BE2C (cell line): ENCODE measurements at regions not wholly inside any gene's neighbourhood (a gene's known extent, or its start where the extent isn't known, plus 50 kb on each side); places are given as distances from the start of the nearest gene placed in this dataset.

Experiments
- DNase-seq: peaks from one replicate; pipeline ENCODE4 v3.0.0-alpha.2; 2020
- H3K27me3 ChIP-seq: fragments of 250-450 bp; sonication (Bioruptor Pico); 2 replicates; pipeline ENCODE4 v1.5.1; 2020; ENCODE audit warnings: mild to moderate bottlenecking
- H3K36me3 ChIP-seq: fragments of 250-450 bp; sonication (Bioruptor Pico); 2 replicates; pipeline ENCODE4 v1.5.1; 2020; ENCODE audit warnings: mild to moderate bottlenecking
- H3K4me1 ChIP-seq: fragments of 250-450 bp; sonication (Bioruptor Pico); 2 replicates; pipeline ENCODE4 v1.5.1; 2020
- H3K4me3 ChIP-seq: 2 replicates; pipeline ENCODE4 v1.5.1; 2011; ENCODE audit warnings: low read depth, low read length
- H3K9me3 ChIP-seq: fragments of 250-450 bp; sonication (Bioruptor Pico); 2 replicates; pipeline ENCODE4 v1.5.1; 2020
- TF ChIP-seq, protein P1 (sequence below): IDR thresholded peaks from 2 replicates; pipeline ENCODE4 v1.5.1; 2012; ENCODE audit warnings: mild to moderate bottlenecking, low read depth, low read length

DNA sequence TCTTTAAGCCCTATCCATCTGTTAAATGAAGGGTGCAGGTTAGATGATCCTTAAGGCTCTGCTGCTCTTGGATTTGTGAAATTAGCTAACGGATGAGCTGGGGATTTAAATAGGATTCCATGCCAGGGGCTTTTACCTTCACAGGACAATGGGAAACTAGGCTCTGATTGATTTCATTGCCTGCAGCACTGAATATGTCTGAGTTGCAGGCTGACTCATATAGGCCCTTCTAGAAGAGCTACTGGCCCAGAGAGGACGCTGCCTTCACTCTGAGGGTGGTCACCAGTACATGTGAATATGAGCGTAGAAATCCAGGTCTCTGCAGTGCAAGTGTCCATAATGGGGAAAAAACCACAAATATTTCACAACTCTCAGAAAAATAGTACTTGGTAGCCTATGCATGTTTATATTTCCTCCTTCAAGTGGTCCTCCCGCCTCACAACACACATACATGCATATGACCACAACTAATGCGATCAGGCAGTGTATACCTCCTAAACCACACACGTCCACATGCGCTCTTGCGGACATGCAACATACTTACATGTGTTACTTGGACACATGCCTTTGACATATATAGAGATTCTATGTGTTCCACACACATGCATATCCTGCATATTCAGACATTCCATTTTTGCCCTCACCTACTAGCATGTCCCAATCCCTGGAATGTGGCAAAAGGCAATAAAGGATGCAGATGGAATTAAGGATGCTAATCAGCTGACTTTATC is 233.8 kb upstream of the JUN start:
- Histone ChIP-seq H3K27me3 (no peaks in the 10 kb centered on the region), H3K4me1 (no peaks in the 10 kb centered on the region), H3K36me3 (no peaks in the 10 kb centered on the region), H3K9me3 (no peaks in the 10 kb centered on the region), H3K4me3 (no peak overlapping the region)
- no peak for DNase-seq
- TF ChIP-seq, protein P1, sequence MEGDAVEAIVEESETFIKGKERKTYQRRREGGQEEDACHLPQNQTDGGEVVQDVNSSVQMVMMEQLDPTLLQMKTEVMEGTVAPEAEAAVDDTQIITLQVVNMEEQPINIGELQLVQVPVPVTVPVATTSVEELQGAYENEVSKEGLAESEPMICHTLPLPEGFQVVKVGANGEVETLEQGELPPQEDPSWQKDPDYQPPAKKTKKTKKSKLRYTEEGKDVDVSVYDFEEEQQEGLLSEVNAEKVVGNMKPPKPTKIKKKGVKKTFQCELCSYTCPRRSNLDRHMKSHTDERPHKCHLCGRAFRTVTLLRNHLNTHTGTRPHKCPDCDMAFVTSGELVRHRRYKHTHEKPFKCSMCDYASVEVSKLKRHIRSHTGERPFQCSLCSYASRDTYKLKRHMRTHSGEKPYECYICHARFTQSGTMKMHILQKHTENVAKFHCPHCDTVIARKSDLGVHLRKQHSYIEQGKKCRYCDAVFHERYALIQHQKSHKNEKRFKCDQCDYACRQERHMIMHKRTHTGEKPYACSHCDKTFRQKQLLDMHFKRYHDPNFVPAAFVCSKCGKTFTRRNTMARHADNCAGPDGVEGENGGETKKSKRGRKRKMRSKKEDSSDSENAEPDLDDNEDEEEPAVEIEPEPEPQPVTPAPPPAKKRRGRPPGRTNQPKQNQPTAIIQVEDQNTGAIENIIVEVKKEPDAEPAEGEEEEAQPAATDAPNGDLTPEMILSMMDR = no peak

- Histone ChIP-seq H3K36me3 (no peaks in the 10 kb centered on the region), H3K4me1 (no peaks in the 10 kb centered on the region), H3K27me3 (no peaks in the 10 kb centered on the region)
Measured at GRCh38 chr1:59018446-59018845, 234.6 kb upstream of the JUN start.

DNA sequence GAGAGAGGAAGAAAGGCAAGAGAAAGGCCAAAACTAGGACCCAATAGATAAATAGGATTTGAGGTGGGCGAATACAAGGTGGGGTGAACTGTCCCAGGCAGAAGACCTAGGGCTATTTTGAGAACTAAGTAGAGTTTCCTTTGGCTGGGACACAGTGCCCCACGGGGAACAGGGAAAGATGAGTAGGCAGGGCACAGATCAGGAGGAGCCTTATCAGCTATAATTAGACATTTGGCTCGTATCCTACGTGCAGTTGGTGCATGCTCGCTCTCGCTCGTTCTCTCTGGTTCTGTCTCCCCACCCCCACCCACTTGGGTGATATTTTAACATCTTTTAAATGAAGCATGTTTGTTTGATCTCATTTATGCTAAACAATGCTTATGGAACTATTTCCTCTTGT is 235.0 kb upstream of the JUN start:
- DNase-seq = peak; percentile 8
- Histone ChIP-seq H3K36me3 (no peaks in the 10 kb centered on the region), H3K4me1 (no peaks in the 10 kb centered on the region), H3K4me3 (no peak overlapping the region), H3K9me3 (no peaks in the 10 kb centered on the region), H3K27me3 (no peaks in the 10 kb centered on the region)
- TF ChIP-seq, protein P1 = no peak

More at GRCh38 chr1:59018446-59018845, 234.6 kb upstream of the JUN start:
- TF ChIP-seq, protein P1 = no peak
- no peaks in the 10 kb centered on the region for H3K9me3 ChIP-seq
- DNase-seq = no peak
- no peak overlapping the region for H3K4me3 ChIP-seq

DNA sequence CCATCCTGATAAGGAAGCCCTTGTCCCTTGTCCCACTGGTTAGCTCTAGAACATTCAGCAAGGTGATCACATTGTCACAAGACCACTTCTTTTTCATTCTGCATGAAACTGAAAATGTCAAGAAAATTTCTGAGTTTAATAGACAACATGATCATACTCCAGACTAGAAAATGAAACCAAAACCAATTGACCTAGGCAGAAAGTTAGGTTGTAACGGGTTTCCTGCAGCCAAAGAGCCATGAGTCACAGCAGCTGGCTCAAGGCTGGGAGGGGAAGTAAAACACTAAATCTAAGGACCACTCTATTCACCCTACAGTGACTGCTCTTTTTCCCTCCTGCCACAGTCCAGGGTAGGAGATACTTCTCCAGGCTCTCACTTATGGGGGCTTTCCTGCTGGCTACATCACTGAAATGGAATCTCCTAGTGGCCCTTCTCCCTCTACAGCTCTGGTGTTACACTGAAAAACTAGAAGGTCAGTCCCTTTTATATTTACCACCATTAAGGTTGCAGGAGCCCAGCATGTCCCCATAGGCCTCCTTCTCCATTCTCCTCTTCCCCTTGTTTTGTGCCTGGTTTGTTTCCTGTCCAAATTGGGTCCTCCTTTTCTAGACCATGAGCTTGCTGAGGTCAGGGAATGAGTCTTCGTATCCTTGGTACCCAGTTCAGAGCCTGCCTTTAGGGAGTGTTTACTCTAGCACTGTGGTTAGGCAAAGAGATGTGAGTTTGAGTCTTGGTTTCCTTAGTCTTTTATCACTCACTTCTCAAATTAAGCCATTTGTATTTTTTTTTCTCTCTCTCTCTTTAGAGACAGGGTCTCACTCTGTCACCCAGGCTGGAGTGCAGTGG is 236.5 kb upstream of the JUN start:
- H3K36me3 ChIP-seq = no peaks in the 10 kb centered on the region
- no peaks in the 10 kb centered on the region for H3K4me1 ChIP-seq
- TF ChIP-seq, protein P1 = no peak
- no peak for DNase-seq
- H3K9me3 ChIP-seq = no peaks in the 10 kb centered on the region
- no peaks in the 10 kb centered on the region for H3K27me3 ChIP-seq
- H3K4me3 ChIP-seq = no peak overlapping the region

DNA sequence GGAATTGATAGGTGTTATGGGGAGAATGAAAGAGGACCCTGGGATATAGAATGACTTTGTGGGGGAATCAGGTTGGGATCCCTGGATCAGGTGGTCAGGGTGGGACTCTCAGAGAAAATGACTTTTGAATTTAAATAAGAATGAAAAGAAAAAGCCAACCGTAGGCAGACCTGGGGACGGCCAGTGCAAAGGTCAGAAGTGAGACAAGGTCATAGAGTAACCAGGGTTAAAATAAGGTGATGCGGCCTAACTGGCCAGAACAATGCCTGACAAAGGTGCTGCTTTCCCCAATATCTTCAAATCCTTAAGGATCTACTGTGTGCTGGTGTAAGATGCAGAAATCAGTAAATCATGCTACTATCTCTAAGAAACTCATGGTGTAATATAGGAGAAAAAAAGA is 238.4 kb upstream of the JUN start:
- TF ChIP-seq, protein P1 = no peak
- Histone ChIP-seq H3K9me3 (no peaks in the 10 kb centered on the region), H3K36me3 (no peaks in the 10 kb centered on the region), H3K27me3 (no peaks in the 10 kb centered on the region), H3K4me1 (no peaks in the 10 kb centered on the region), H3K4me3 (no peak overlapping the region)
- no peak for DNase-seq

DNA sequence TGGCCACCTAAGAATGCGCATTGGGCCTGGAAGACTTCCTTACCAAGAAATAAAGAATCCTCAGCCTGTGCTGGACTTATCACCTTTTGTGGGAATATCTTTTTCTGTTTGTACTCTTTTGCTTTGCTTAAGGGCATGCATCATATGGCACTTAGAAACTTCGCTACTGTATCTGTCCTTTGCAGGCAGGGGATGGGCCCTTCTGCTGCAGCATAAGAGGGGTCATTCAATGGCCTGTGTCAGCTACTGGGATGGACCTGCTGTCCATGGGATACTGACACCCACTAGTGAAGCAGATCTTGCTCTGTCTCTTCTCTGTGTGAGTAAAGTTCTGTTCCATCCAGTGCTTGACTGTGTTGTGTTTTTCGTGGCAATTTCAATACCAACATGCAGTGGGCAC is 239.0 kb upstream of the JUN start:
- no peak overlapping the region for H3K4me3 ChIP-seq
- TF ChIP-seq, protein P1 = no peak

More for the DNA sequence above, 239.0 kb upstream of the JUN start:
- DNase-seq = no peak
- Histone ChIP-seq H3K27me3 (no peaks in the 10 kb centered on the region), H3K9me3 (no peaks in the 10 kb centered on the region), H3K4me1 (no peaks in the 10 kb centered on the region), H3K36me3 (no peaks in the 10 kb centered on the region)
